ENCODE measurements at regions not wholly inside any gene's neighbourhood (a gene's known extent, or its start where the extent isn't known, plus 50 kb on each side); places are given as distances from the start of the nearest gene placed in this dataset.

DNA sequence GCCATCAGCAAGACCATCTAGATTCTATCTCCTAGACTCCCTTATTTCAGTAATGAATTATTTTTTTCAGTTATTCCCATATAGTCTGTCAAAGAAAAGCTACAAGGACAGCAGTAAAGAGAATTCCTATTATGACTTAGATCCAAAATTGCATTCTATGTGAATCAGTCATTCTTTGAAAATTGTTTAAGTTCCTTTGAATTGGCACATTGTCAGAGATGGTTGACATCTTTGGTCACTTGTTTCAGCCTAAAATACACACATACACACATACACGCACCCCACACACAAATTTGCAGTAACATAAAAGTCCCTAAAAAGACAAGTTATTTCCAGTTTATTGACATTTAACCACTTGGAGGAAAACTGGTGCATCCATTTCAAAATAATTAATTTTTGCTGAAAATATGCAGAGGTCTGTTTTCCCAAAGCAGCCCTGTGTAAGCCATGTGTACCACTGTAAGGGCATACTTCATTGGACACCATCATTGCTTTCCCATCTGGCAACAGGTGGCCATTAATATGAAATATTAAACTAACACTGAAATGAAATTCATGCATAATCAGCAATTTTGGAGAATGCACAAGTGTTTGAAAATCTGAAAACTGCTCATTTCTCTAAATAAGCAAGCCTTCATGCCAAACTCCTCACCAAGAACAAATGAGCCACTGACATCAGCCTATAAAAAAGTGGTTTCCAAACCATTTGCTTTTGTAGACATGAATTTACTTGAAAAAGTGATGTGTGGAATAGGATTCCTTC, 121.7 kb upstream of the COL1A2 start:
- DNase-seq: no peak
- Mint-ChIP-seq H3K4me1 (ENCODE audit: low read depth, unreplicated experiment) (peaks cover 3% of the 10 kb centered on the region), H3K27me3 (ENCODE audit: unreplicated experiment) (no peaks in the 10 kb centered on the region), H3K36me3 (ENCODE audit: unreplicated experiment) (no peaks in the 10 kb centered on the region), H3K27ac (ENCODE audit: unreplicated experiment) (no peak overlapping the region), H3K9me3 (ENCODE audit: unreplicated experiment) (no peaks in the 10 kb centered on the region), H3K4me3 (ENCODE audit: unreplicated experiment) (no peak overlapping the region)
- TF ChIP-seq, protein P1, sequence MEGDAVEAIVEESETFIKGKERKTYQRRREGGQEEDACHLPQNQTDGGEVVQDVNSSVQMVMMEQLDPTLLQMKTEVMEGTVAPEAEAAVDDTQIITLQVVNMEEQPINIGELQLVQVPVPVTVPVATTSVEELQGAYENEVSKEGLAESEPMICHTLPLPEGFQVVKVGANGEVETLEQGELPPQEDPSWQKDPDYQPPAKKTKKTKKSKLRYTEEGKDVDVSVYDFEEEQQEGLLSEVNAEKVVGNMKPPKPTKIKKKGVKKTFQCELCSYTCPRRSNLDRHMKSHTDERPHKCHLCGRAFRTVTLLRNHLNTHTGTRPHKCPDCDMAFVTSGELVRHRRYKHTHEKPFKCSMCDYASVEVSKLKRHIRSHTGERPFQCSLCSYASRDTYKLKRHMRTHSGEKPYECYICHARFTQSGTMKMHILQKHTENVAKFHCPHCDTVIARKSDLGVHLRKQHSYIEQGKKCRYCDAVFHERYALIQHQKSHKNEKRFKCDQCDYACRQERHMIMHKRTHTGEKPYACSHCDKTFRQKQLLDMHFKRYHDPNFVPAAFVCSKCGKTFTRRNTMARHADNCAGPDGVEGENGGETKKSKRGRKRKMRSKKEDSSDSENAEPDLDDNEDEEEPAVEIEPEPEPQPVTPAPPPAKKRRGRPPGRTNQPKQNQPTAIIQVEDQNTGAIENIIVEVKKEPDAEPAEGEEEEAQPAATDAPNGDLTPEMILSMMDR (IDR thresholded peaks at IDR 0.05; ENCODE audit: partially characterized antibody, unreplicated experiment): no peak

DNA sequence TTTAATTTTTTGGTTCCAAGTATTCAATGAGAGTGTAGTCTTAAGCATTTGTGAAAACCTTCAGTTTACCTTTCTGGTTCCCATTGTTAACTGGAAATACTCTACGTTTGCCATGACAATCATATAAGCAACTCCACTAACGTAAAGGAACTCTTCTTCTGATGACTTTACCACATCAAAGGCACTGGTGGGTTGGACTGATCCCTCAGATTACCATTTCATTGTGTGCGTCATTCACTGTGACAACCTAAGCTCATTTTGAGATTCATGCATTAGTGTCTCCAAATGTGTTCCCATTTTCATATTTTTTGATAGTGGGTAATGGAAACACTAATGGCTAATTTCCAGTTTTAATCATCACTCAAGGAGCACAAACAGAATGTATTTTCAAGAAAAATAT, 119.9 kb upstream of the COL1A2 start:
- H3K4me3 Mint-ChIP-seq (ENCODE audit: unreplicated experiment): no peak overlapping the region
- no peaks in the 10 kb centered on the region for H3K27me3 Mint-ChIP-seq (ENCODE audit: unreplicated experiment)
- no peak for DNase-seq
- H3K36me3 Mint-ChIP-seq (ENCODE audit: unreplicated experiment): no peaks in the 10 kb centered on the region
- TF ChIP-seq, protein P1 (IDR thresholded peaks at IDR 0.05; ENCODE audit: partially characterized antibody, unreplicated experiment): no peak
- H3K4me1 Mint-ChIP-seq (ENCODE audit: low read depth, unreplicated experiment): peaks cover 3% of the 10 kb centered on the region
- H3K27ac Mint-ChIP-seq (ENCODE audit: unreplicated experiment): no peak overlapping the region
- no peaks in the 10 kb centered on the region for H3K9me3 Mint-ChIP-seq (ENCODE audit: unreplicated experiment)

DNA sequence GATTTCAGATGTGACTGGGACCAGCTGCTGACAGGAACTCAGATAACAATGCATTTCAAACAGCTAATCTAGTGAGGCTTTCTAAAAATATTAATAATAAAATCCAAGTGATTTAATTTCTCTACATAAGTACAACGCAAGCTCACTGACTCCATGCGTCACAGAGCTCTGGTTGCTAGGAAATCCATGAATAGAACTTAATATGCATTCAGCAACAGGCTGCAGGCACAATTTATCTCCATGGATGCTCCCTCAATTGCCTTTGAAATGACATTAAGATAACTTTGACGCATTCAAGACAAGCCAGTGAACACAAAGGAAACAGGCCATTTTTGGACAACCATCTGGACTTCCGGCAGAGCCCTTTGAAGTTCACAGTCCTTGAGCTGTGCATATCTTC, 118.7 kb upstream of the COL1A2 start:
- Mint-ChIP-seq H3K4me1 (ENCODE audit: low read depth, unreplicated experiment) (peaks cover under 1% of the 10 kb centered on the region), H3K27me3 (ENCODE audit: unreplicated experiment) (no peaks in the 10 kb centered on the region), H3K27ac (ENCODE audit: unreplicated experiment) (no peak overlapping the region), H3K4me3 (ENCODE audit: unreplicated experiment) (no peak overlapping the region), H3K9me3 (ENCODE audit: unreplicated experiment) (no peaks in the 10 kb centered on the region), H3K36me3 (ENCODE audit: unreplicated experiment) (no peaks in the 10 kb centered on the region)
- TF ChIP-seq, protein P1 (IDR thresholded peaks at IDR 0.05; ENCODE audit: partially characterized antibody, unreplicated experiment): no peak
- DNase-seq: no peak

DNA sequence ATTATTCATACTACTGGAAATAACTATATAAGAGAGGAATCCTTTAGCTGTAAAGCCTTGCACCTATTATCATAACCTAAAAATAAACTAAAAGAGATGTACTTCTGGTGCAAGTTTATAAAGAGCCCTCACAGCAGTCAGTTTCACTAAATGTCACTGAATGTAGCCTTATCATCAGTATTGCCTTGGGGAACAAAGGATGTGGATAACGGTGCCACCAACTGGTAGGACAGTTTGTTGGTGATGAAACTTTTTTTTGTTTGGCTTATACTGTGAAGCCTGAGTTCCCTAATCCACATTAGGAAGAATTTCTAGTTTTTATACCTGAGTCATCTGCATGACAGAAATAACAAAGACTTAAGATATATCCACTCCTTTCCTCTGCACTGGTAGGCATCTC, 117.9 kb upstream of the COL1A2 start:
- H3K4me3 Mint-ChIP-seq (ENCODE audit: unreplicated experiment): no peak overlapping the region
- TF ChIP-seq, protein P1 (IDR thresholded peaks at IDR 0.05; ENCODE audit: partially characterized antibody, unreplicated experiment): no peak
- H3K4me1 Mint-ChIP-seq (ENCODE audit: low read depth, unreplicated experiment): peaks cover 7% of the 10 kb centered on the region
- H3K36me3 Mint-ChIP-seq (ENCODE audit: unreplicated experiment): no peaks in the 10 kb centered on the region
- DNase-seq: no peak
- no peaks in the 10 kb centered on the region for H3K9me3 Mint-ChIP-seq (ENCODE audit: unreplicated experiment)
- no peaks in the 10 kb centered on the region for H3K27me3 Mint-ChIP-seq (ENCODE audit: unreplicated experiment)
- H3K27ac Mint-ChIP-seq (ENCODE audit: unreplicated experiment): no peak overlapping the region

DNA sequence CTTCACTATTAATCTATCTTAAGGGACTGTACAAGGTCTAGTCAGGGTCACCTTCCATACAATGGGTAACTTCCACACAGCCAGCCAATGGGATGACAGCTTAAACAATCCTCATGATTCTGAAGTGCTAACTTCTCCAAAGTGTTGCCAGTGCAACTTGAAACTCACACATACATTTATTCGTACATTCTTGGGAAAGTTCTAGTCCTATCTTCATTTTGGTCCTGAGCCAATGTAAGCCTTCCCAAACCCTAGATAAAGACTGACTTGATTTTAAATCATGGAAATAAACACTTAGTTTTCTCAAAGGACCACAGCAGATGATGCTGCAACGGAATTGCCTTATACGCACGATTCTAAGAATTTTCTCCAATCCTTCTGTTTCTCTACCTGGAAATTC, 117.5 kb upstream of the COL1A2 start:
- Mint-ChIP-seq H3K27me3 (ENCODE audit: unreplicated experiment) (no peaks in the 10 kb centered on the region), H3K4me1 (ENCODE audit: low read depth, unreplicated experiment) (peaks cover 8% of the 10 kb centered on the region), H3K27ac (ENCODE audit: unreplicated experiment) (no peak overlapping the region), H3K9me3 (ENCODE audit: unreplicated experiment) (no peaks in the 10 kb centered on the region), H3K4me3 (ENCODE audit: unreplicated experiment) (no peak overlapping the region), H3K36me3 (ENCODE audit: unreplicated experiment) (no peaks in the 10 kb centered on the region)
- TF ChIP-seq, protein P1 (IDR thresholded peaks at IDR 0.05; ENCODE audit: partially characterized antibody, unreplicated experiment): no peak
- no peak for DNase-seq
